Stimulated activated naive B cell treated with anti-CD40 and anti-IgM and Interleukin-4, amounts not matched to agents 10 μg/mL and 1 μg/mL and 100 μg/mL, for 72 hours (primary cell): ENCODE measurements at regions not wholly inside any gene's neighbourhood (a gene's known extent, or its start where the extent isn't known, plus 50 kb on each side); places are given as distances from the start of the nearest gene placed in this dataset.

Experiments
- ATAC-seq, 2 donors: fragments of 150-1000 bp; cut with Tn5 transposase; replicated peaks; 2 replicates each; pipeline ENCODE4 v1.10.0; 2021; ENCODE audit warnings: moderate library complexity in 1 of 2
- DNase-seq: peaks from one replicate; pipeline ENCODE4 v3.0.0; 2021
- H3K27ac Mint-ChIP-seq: one replicate; pipeline ENCODE4 v1.8.0; 2022; ENCODE audit warnings: mild to moderate bottlenecking, mixed read lengths
- H3K27me3 Mint-ChIP-seq, 2 donors: one replicate each; pipeline ENCODE4 v1.8.0; 2022; ENCODE audit warnings: mixed read lengths in 2 of 2
- H3K36me3 Mint-ChIP-seq, 2 donors: one replicate each; pipeline ENCODE4 v1.8.0; 2022; ENCODE audit warnings: mixed read lengths in 2 of 2, mild to moderate bottlenecking in 1 of 2
- H3K4me1 Mint-ChIP-seq, 2 donors: one replicate each; pipeline ENCODE4 v1.8.0; 2022; ENCODE audit warnings: mixed read lengths in 2 of 2, mild to moderate bottlenecking in 1 of 2
- H3K4me3 Mint-ChIP-seq, 2 donors: one replicate each; pipeline ENCODE4 v1.8.0; 2022; ENCODE audit warnings: mild to moderate bottlenecking in 2 of 2, mixed read lengths in 2 of 2, moderate library complexity in 1 of 2
- H3K9me3 Mint-ChIP-seq, 2 donors: one replicate each; pipeline ENCODE4 v1.8.0; 2022; ENCODE audit warnings: mixed read lengths in 2 of 2, mild to moderate bottlenecking in 1 of 2

- ATAC-seq: no peak
Measured at GRCh38 chr14:98176892-98177291, 1095.1 kb downstream of the BCL11B start.

GRCh38 chr14:98177551-98177950 lies 1094.4 kb downstream of the BCL11B start:
- Mint-ChIP-seq H3K27me3 (peaks cover 0 to 6% of the 10 kb centered on the region in 2 donors), H3K27ac (no peak overlapping the region), H3K4me1 (no peaks in the 10 kb centered on the region), H3K9me3 (peaks cover 0 to 2% of the 10 kb centered on the region in 2 donors), H3K4me3 (no peak overlapping the region), H3K36me3 (no peaks in the 10 kb centered on the region)
- DNase-seq (no peak), ATAC-seq (peak in 1 of 2 donors; percentile 20)

More at GRCh38 chr14:98176892-98177291, 1095.1 kb downstream of the BCL11B start:
- Mint-ChIP-seq H3K36me3 (no peaks in the 10 kb centered on the region), H3K27ac (no peak overlapping the region), H3K9me3 (peaks cover 0 to 2% of the 10 kb centered on the region in 2 donors), H3K4me3 (no peak overlapping the region), H3K4me1 (no peaks in the 10 kb centered on the region), H3K27me3 (peaks cover 0 to 6% of the 10 kb centered on the region in 2 donors)
- DNase-seq: no peak

GRCh38 chr14:98181241-98181640 lies 1090.8 kb downstream of the BCL11B start:
- no peak for DNase-seq
- Mint-ChIP-seq H3K4me3 (no peak overlapping the region), H3K9me3 (peaks cover 0 to 2% of the 10 kb centered on the region in 2 donors), H3K4me1 (no peaks in the 10 kb centered on the region), H3K27me3 (peaks cover 0 to 17% of the 10 kb centered on the region in 2 donors), H3K27ac (no peak overlapping the region), H3K36me3 (no peaks in the 10 kb centered on the region)
- ATAC-seq: no peak

GRCh38 chr14:98181768-98182167 lies 1090.2 kb downstream of the BCL11B start:
- Mint-ChIP-seq H3K27ac (no peak overlapping the region), H3K9me3 (peaks cover 0 to 2% of the 10 kb centered on the region in 2 donors), H3K4me1 (no peaks in the 10 kb centered on the region), H3K27me3 (peaks cover 0 to 17% of the 10 kb centered on the region in 2 donors), H3K36me3 (no peaks in the 10 kb centered on the region), H3K4me3 (no peak overlapping the region)
- ATAC-seq (no peak), DNase-seq (no peak)

- Mint-ChIP-seq H3K27me3 (peaks cover 0 to 17% of the 10 kb centered on the region in 2 donors), H3K4me3 (no peak overlapping the region), H3K4me1 (no peaks in the 10 kb centered on the region), H3K9me3 (peaks cover 0 to 2% of the 10 kb centered on the region in 2 donors), H3K27ac (no peak overlapping the region), H3K36me3 (no peaks in the 10 kb centered on the region)
- DNase-seq (no peak), ATAC-seq (no peak)
Measured at GRCh38 chr14:98182393-98183055, 1089.5 kb downstream of the BCL11B start.

- Mint-ChIP-seq H3K27me3 (peaks cover 0 to 17% of the 10 kb centered on the region in 2 donors), H3K36me3 (no peaks in the 10 kb centered on the region), H3K9me3 (peaks cover 0 to 2% of the 10 kb centered on the region in 2 donors), H3K4me1 (no peaks in the 10 kb centered on the region), H3K27ac (no peak overlapping the region), H3K4me3 (no peak overlapping the region)
- DNase-seq (no peak), ATAC-seq (no peak)
Measured at GRCh38 chr14:98183556-98183955, 1088.4 kb downstream of the BCL11B start.

GRCh38 chr14:98184457-98184856 lies 1087.5 kb downstream of the BCL11B start:
- no peaks in the 10 kb centered on the region for H3K4me1 Mint-ChIP-seq
- DNase-seq: no peak
- H3K4me3 Mint-ChIP-seq: no peak overlapping the region
- no peaks in the 10 kb centered on the region for H3K36me3 Mint-ChIP-seq
- H3K9me3 Mint-ChIP-seq: peaks cover 0 to 2% of the 10 kb centered on the region in 2 donors
- ATAC-seq: no peak
- peaks cover 0 to 17% of the 10 kb centered on the region in 2 donors for H3K27me3 Mint-ChIP-seq
- H3K27ac Mint-ChIP-seq: no peak overlapping the region

GRCh38 chr14:98185036-98185435 lies 1087.0 kb downstream of the BCL11B start:
- no peak overlapping the region for H3K27ac Mint-ChIP-seq
- no peak overlapping the region for H3K4me3 Mint-ChIP-seq
- H3K4me1 Mint-ChIP-seq: no peaks in the 10 kb centered on the region

GRCh38 chr14:98186140-98186539 lies 1085.9 kb downstream of the BCL11B start:
- Mint-ChIP-seq H3K27ac (no peak overlapping the region), H3K27me3 (peaks cover 0 to 13% of the 10 kb centered on the region in 2 donors), H3K9me3 (no peaks in the 10 kb centered on the region), H3K4me3 (no peak overlapping the region), H3K36me3 (no peaks in the 10 kb centered on the region), H3K4me1 (no peaks in the 10 kb centered on the region)
- ATAC-seq: no peak
- DNase-seq: no peak

More at GRCh38 chr14:98185036-98185435, 1087.0 kb downstream of the BCL11B start:
- no peaks in the 10 kb centered on the region for H3K36me3 Mint-ChIP-seq
- DNase-seq (no peak), ATAC-seq (no peak)
- peaks cover 0 to 2% of the 10 kb centered on the region in 2 donors for H3K9me3 Mint-ChIP-seq
- H3K27me3 Mint-ChIP-seq: peaks cover 0 to 17% of the 10 kb centered on the region in 2 donors

GRCh38 chr14:98187281-98187680 lies 1084.7 kb downstream of the BCL11B start:
- Mint-ChIP-seq H3K27ac (no peak overlapping the region), H3K36me3 (no peaks in the 10 kb centered on the region), H3K27me3 (peaks cover 0 to 11% of the 10 kb centered on the region in 2 donors), H3K4me3 (no peak overlapping the region), H3K9me3 (no peaks in the 10 kb centered on the region), H3K4me1 (no peaks in the 10 kb centered on the region)
- ATAC-seq (no peak), DNase-seq (no peak)

GRCh38 chr14:98189062-98189461 lies 1082.9 kb downstream of the BCL11B start:
- Mint-ChIP-seq H3K4me3 (no peak overlapping the region), H3K9me3 (peaks cover 0 to 7% of the 10 kb centered on the region in 2 donors), H3K27ac (no peak overlapping the region), H3K4me1 (no peaks in the 10 kb centered on the region), H3K36me3 (no peaks in the 10 kb centered on the region), H3K27me3 (peaks cover 0 to 11% of the 10 kb centered on the region in 2 donors)
- no peak for DNase-seq
- ATAC-seq: no peak

GRCh38 chr14:98189511-98189910 lies 1082.5 kb downstream of the BCL11B start:
- no peak for DNase-seq
- H3K27me3 Mint-ChIP-seq: peaks cover 0 to 11% of the 10 kb centered on the region in 2 donors
- H3K4me1 Mint-ChIP-seq: no peaks in the 10 kb centered on the region
- H3K9me3 Mint-ChIP-seq: peaks cover 0 to 7% of the 10 kb centered on the region in 2 donors
- no peak for ATAC-seq
- no peak overlapping the region for H3K27ac Mint-ChIP-seq
- no peak overlapping the region for H3K4me3 Mint-ChIP-seq
- H3K36me3 Mint-ChIP-seq: no peaks in the 10 kb centered on the region

GRCh38 chr14:98189944-98190343 lies 1082.1 kb downstream of the BCL11B start:
- ATAC-seq (no peak), DNase-seq (no peak)
- Mint-ChIP-seq H3K4me1 (no peaks in the 10 kb centered on the region), H3K27me3 (peaks cover 0 to 11% of the 10 kb centered on the region in 2 donors), H3K36me3 (no peaks in the 10 kb centered on the region), H3K4me3 (no peak overlapping the region), H3K9me3 (peaks cover 0 to 7% of the 10 kb centered on the region in 2 donors), H3K27ac (no peak overlapping the region)

GRCh38 chr14:98192946-98193345 lies 1079.1 kb downstream of the BCL11B start:
- no peak for ATAC-seq
- H3K36me3 Mint-ChIP-seq: no peaks in the 10 kb centered on the region
- H3K4me1 Mint-ChIP-seq: no peaks in the 10 kb centered on the region
- no peak overlapping the region for H3K27ac Mint-ChIP-seq
- no peak for DNase-seq
- peaks cover 0 to 7% of the 10 kb centered on the region in 2 donors for H3K9me3 Mint-ChIP-seq
- H3K27me3 Mint-ChIP-seq: peaks cover 0 to 5% of the 10 kb centered on the region in 2 donors
- no peak overlapping the region for H3K4me3 Mint-ChIP-seq

- peaks cover 0 to 7% of the 10 kb centered on the region in 2 donors for H3K9me3 Mint-ChIP-seq
- no peak overlapping the region for H3K27ac Mint-ChIP-seq
- no peak overlapping the region for H3K4me3 Mint-ChIP-seq
- no peaks in the 10 kb centered on the region for H3K36me3 Mint-ChIP-seq
- no peak for DNase-seq
- peaks cover 0 to 6% of the 10 kb centered on the region in 2 donors for H3K27me3 Mint-ChIP-seq
- H3K4me1 Mint-ChIP-seq: no peaks in the 10 kb centered on the region
- ATAC-seq: no peak
Measured at GRCh38 chr14:98194821-98195220, 1077.2 kb downstream of the BCL11B start.
